ENCODE measurements at regions not wholly inside any gene's neighbourhood (a gene's known extent, or its start where the extent isn't known, plus 50 kb on each side); places are given as distances from the start of the nearest gene placed in this dataset.

GRCh38 chr18:59061914-59062642 is 77.6 kb upstream of the SEC11C start:
- H3K27ac ChIP-seq = no peak overlapping the region
- no peak for DNase-seq
- no peaks in the 10 kb centered on the region for H3K4me1 ChIP-seq
- H3K27me3 ChIP-seq (ENCODE audit: low read depth) = no peaks in the 10 kb centered on the region
- no peak for TF ChIP-seq CTCF (IDR thresholded peaks at IDR 0.05)
- ATAC-seq = no peak
- no peaks in the 10 kb centered on the region for H3K36me3 ChIP-seq
- intact Hi-C loops (cut with DNase I) = no loop called here
- no peak overlapping the region for H3K4me3 ChIP-seq
- no peaks in the 10 kb centered on the region for H3K9me3 ChIP-seq

- ATAC-seq = no peak
- Histone ChIP-seq H3K9me3 (no peaks in the 10 kb centered on the region), H3K27me3 (ENCODE audit: low read depth) (no peaks in the 10 kb centered on the region), H3K27ac (no peak overlapping the region), H3K4me1 (no peaks in the 10 kb centered on the region), H3K4me3 (no peak overlapping the region), H3K36me3 (no peaks in the 10 kb centered on the region)
- no peak for TF ChIP-seq CTCF (IDR thresholded peaks at IDR 0.05)
- intact Hi-C loops (cut with DNase I) = no loop called here
- DNase-seq = no peak
Observed at GRCh38 chr18:59062643-59063006, 77.1 kb upstream of the SEC11C start.

GRCh38 chr18:59063300-59063906 is 76.3 kb upstream of the SEC11C start:
- H3K27ac ChIP-seq = no peak overlapping the region
- H3K4me3 ChIP-seq = no peak overlapping the region
- intact Hi-C loops (cut with DNase I) = no loop called here
- H3K36me3 ChIP-seq = no peaks in the 10 kb centered on the region
- no peaks in the 10 kb centered on the region for H3K27me3 ChIP-seq (ENCODE audit: low read depth)
- TF ChIP-seq CTCF (IDR thresholded peaks at IDR 0.05) = no peak
- H3K9me3 ChIP-seq = no peaks in the 10 kb centered on the region
- ATAC-seq (no peak), DNase-seq (no peak)
- H3K4me1 ChIP-seq = no peaks in the 10 kb centered on the region

GRCh38 chr18:59063912-59064311 is 75.8 kb upstream of the SEC11C start:
- H3K4me1 ChIP-seq = no peaks in the 10 kb centered on the region
- intact Hi-C loops (cut with DNase I) = no loop called here
- no peak for TF ChIP-seq CTCF (IDR thresholded peaks at IDR 0.05)
- no peaks in the 10 kb centered on the region for H3K36me3 ChIP-seq
- H3K4me3 ChIP-seq = no peak overlapping the region
- no peaks in the 10 kb centered on the region for H3K9me3 ChIP-seq
- ATAC-seq = no peak
- DNase-seq = no peak
- H3K27ac ChIP-seq = no peak overlapping the region
- no peaks in the 10 kb centered on the region for H3K27me3 ChIP-seq (ENCODE audit: low read depth)

- H3K36me3 ChIP-seq = no peaks in the 10 kb centered on the region
- intact Hi-C loops (cut with DNase I) = no loop called here
- H3K27me3 ChIP-seq (ENCODE audit: low read depth) = no peaks in the 10 kb centered on the region
- no peak for TF ChIP-seq CTCF (IDR thresholded peaks at IDR 0.05)
- H3K4me1 ChIP-seq = no peaks in the 10 kb centered on the region
- ATAC-seq = no peak
- DNase-seq = no peak
- H3K9me3 ChIP-seq = no peaks in the 10 kb centered on the region
- H3K27ac ChIP-seq = no peak overlapping the region
- no peak overlapping the region for H3K4me3 ChIP-seq
Observed at GRCh38 chr18:59065684-59066083, 74.0 kb upstream of the SEC11C start.
